ENCODE measurements at regions not wholly inside any gene's neighbourhood (a gene's known extent, or its start where the extent isn't known, plus 50 kb on each side); places are given as distances from the start of the nearest gene placed in this dataset.

DNA sequence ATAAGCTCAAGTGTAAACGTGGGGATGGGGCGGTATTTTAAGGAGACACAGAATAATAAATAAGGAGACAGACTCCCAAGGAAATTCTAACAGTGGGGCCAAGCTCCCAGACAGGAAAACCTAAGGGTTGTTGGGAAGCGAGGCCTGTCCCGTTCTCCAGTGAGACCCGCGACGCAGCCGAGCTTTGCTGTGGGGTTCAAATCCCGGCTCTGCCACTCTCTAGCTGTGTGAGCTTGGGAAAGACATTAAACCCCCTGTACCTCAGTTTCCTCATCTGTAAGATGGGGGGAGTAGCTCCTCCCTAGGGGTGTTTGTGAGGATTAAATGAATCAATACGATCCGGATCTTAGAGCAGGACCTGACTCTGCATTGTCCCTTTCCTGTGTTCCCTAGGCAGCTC lies 106.8 kb downstream of the TRIM29 start:
- H3K4me3 Mint-ChIP-seq: no peak overlapping the region
- H3K27ac Mint-ChIP-seq: no peak overlapping the region
- intact Hi-C loops (cut with DNase I, micrococcal nuclease): no loop called here
- ChIA-PET POLR2A (no interaction called here), CTCF (no interaction called here)
- peaks cover 28% of the 10 kb centered on the region for H3K27me3 Mint-ChIP-seq
- Histone ChIP-seq H3K36me3 (ENCODE audit: insufficient read depth, low read length) (no peaks in the 10 kb centered on the region), H3K4me3 (ENCODE audit: low read length) (no peak overlapping the region), H3K27ac (ENCODE audit: low read depth in 1 of 2, low read length in 2 of 2) (no peak overlapping the region), H3K9me3 (ENCODE audit: control insufficient read depth in 1 of 2, insufficient read depth in 1 of 2, low read length in 2 of 2) (peaks cover 0 to 6% of the 10 kb centered on the region in 2 experiments), H3K4me1 (ENCODE audit: insufficient read depth, low read length) (no peaks in the 10 kb centered on the region), H3K27me3 (ENCODE audit: control insufficient read depth in 1 of 2, insufficient read depth in 2 of 2, low read length in 2 of 2) (no peaks in the 10 kb centered on the region)
- H3K9me3 Mint-ChIP-seq: no peaks in the 10 kb centered on the region
- no peaks in the 10 kb centered on the region for H3K4me1 Mint-ChIP-seq (ENCODE audit: low read depth)
- ATAC-seq (ENCODE audit: poor library complexity) (no peak), DNase-seq (no peak)
- no peak for TF ChIP-seq CTCF (IDR thresholded peaks at IDR 0.05)
- no peaks in the 10 kb centered on the region for H3K36me3 Mint-ChIP-seq (ENCODE audit: low read depth)

GRCh38 chr11:120030411-120030810 lies 107.5 kb downstream of the TRIM29 start:
- no peaks in the 10 kb centered on the region for H3K4me1 ChIP-seq (ENCODE audit: insufficient read depth, low read length)
- Mint-ChIP-seq H3K4me1 (ENCODE audit: low read depth) (no peaks in the 10 kb centered on the region), H3K27me3 (peaks cover 28% of the 10 kb centered on the region), H3K36me3 (ENCODE audit: low read depth) (no peaks in the 10 kb centered on the region), H3K27ac (no peak overlapping the region), H3K9me3 (no peaks in the 10 kb centered on the region), H3K4me3 (no peak overlapping the region)
- H3K36me3 ChIP-seq (ENCODE audit: insufficient read depth, low read length): no peaks in the 10 kb centered on the region
- POLR2A ChIA-PET: no interaction called here
- DNase-seq (no peak), ATAC-seq (ENCODE audit: poor library complexity) (no peak)
- H3K27me3 ChIP-seq (ENCODE audit: control insufficient read depth in 1 of 2, insufficient read depth in 2 of 2, low read length in 2 of 2): no peaks in the 10 kb centered on the region
- intact Hi-C loops (cut with DNase I, micrococcal nuclease): no loop called here
- H3K4me3 ChIP-seq (ENCODE audit: low read length): no peak overlapping the region
- H3K27ac ChIP-seq (ENCODE audit: low read depth in 1 of 2, low read length in 2 of 2): no peak overlapping the region
- no peak for TF ChIP-seq CTCF (IDR thresholded peaks at IDR 0.05)
- peaks cover 0 to under 1% of the 10 kb centered on the region in 2 experiments for H3K9me3 ChIP-seq (ENCODE audit: control insufficient read depth in 1 of 2, insufficient read depth in 1 of 2, low read length in 2 of 2)
- CTCF ChIA-PET: no interaction called here

DNA sequence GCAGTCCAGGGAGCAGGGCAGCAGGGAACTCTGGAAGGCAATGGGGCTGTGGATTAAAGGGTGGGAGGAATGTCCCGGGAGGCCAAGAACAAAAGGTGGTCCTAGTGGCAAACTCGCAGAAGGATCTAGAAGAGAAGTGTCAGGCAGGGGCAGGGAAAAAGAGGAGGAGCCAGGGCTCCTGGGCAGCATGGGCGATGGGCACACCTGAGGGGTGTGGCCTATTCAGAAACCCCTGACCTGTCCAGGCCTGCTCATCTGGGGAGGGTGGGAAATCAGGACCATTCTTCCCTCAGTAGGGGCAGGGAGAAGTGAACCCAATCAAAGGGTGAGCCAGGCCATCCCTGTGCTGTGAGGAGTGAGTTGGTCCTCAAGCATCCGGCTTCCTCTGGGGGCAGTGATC lies 108.6 kb downstream of the TRIM29 start:
- intact Hi-C loops (cut with DNase I, micrococcal nuclease): no loop called here

More for the DNA sequence above, 108.6 kb downstream of the TRIM29 start:
- no peaks in the 10 kb centered on the region for H3K4me1 Mint-ChIP-seq (ENCODE audit: low read depth)
- Histone ChIP-seq H3K4me1 (ENCODE audit: insufficient read depth, low read length) (no peaks in the 10 kb centered on the region), H3K36me3 (ENCODE audit: insufficient read depth, low read length) (no peaks in the 10 kb centered on the region), H3K27me3 (ENCODE audit: control insufficient read depth in 1 of 2, insufficient read depth in 2 of 2, low read length in 2 of 2) (no peaks in the 10 kb centered on the region), H3K27ac (ENCODE audit: low read depth in 1 of 2, low read length in 2 of 2) (no peak overlapping the region), H3K9me3 (ENCODE audit: control insufficient read depth in 1 of 2, insufficient read depth in 1 of 2, low read length in 2 of 2) (no peaks in the 10 kb centered on the region), H3K4me3 (ENCODE audit: low read length) (no peak overlapping the region)
- no peak for ATAC-seq (ENCODE audit: poor library complexity)
- ChIA-PET CTCF (no interaction called here), POLR2A (interaction anchor here (0.6 kb wide), 1 partner anchor 453 kb away, joined by 3 read pairs; no protein-coding TSS in a partner anchor)
- H3K27ac Mint-ChIP-seq: no peak overlapping the region
- H3K4me3 Mint-ChIP-seq: no peak overlapping the region
- no peak for TF ChIP-seq CTCF (IDR thresholded peaks at IDR 0.05)
- H3K9me3 Mint-ChIP-seq: no peaks in the 10 kb centered on the region
- H3K36me3 Mint-ChIP-seq (ENCODE audit: low read depth): no peaks in the 10 kb centered on the region
- H3K27me3 Mint-ChIP-seq: peaks cover 28% of the 10 kb centered on the region
- DNase-seq: no peak
